Choroid plexus epithelial cell (primary cell): ENCODE measurements at regions not wholly inside any gene's neighbourhood (a gene's known extent, or its start where the extent isn't known, plus 50 kb on each side); places are given as distances from the start of the nearest gene placed in this dataset.

ENCODE experiments used
- DNase-seq: peaks from one replicate; pipeline ENCODE4 v3.0.0-alpha.2; 2010; ENCODE audit warnings: low read depth
- H3K4me3 ChIP-seq: 2 replicates; pipeline ENCODE4 v1.5.1; 2011; ENCODE audit warnings: low read depth, mild to moderate bottlenecking, control low read depth, low read length, moderate library complexity
- CTCF ChIP-seq: conservative IDR thresholded peaks from 2 replicates; pipeline ENCODE4 v1.5.1; 2011; ENCODE audit warnings: low read depth, mild to moderate bottlenecking, control low read depth, inconsistent platforms, low read length, moderate library complexity

DNA sequence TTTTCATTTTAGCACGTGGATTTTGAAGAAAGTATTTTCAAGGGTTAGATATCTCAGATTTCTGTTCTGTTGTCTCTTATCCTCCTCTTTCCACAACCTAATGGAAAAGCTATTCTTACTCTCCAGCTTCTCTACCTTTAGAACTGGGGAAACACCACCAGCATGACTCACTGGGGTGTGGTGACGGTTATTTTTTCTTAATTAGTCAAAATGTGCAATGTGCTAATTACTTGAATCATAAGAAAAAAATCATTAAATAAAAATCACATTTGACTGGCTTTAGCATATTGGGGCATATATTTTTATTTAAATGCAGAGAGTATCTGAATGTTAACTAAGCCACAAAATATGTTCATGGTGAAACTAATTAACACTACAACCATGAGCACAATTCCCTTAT lies 570.7 kb upstream of the AGTR1 start:
- DNase-seq: no peak
- no peak for TF ChIP-seq CTCF
- H3K4me3 ChIP-seq: no peak overlapping the region

DNA sequence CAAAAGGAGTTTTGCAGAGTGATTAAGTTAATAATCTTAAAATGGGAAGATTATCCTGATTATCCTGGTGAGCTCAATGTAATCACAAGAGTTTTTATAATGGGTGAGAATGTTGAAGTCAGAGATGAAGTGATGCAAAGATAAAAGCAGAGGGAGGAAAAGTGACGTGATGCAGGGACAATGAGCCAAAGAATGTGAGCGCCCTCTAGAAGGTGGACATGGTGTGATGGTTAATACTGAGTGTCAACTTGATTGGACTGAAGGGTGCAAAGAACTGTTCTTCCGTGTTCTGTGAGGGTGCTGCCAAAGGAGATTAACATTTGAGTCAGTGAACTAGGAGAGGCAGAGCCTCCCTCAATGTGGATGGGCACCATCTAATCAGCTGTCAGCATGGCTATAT lies 569.6 kb upstream of the AGTR1 start:
- no peak for DNase-seq
- no peak overlapping the region for H3K4me3 ChIP-seq
- no peak for TF ChIP-seq CTCF

- no peak overlapping the region for H3K4me3 ChIP-seq
- TF ChIP-seq CTCF: no peak
- peak; percentile 59 for DNase-seq
Observed at GRCh38 chr3:148131990-148132638, 565.6 kb upstream of the AGTR1 start.

- no peak for DNase-seq
- TF ChIP-seq CTCF: no peak
- H3K4me3 ChIP-seq: no peak overlapping the region
Observed at GRCh38 chr3:148136816-148137215, 560.9 kb upstream of the AGTR1 start.

GRCh38 chr3:148146241-148146640 lies 551.5 kb upstream of the AGTR1 start:
- H3K4me3 ChIP-seq: no peak overlapping the region
- DNase-seq: no peak
- TF ChIP-seq CTCF: no peak

DNA sequence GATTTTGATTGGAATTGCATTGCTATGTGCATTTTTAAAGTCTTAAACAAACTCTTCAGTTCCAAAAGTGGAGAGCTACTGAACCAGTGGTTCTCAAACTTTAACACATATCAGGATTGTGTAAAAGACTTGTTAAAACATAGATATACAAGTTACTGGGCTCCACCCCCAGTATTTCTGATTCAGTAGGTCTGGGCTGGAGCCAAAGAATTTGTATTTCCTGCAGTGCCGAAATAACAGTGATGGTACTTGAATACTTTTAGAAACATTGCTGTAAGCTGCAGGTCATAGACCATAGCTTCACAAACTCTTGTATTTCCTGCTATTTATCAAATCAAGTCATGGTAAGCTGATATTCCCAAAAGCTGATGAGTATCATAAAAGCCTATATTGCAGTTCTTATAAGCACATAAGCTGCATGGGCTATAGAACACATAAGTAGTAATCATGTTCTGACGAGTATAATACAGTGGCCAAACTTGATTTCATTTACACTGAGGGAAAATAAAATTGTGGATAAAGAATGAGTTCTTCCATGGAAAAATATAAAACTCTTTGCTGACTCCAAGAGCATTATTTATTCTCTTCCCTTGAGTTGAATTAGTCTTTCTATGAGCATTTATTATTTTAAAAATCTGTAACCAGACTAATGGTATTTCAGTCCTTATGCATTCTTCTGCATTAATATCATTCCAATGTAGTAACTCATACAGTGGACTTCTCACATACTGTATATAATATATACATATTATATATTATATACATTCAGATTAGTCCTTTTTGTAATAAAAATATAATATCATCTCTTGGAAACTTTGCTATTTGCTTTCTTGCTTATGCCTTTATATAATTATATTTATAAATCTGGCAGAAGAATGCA lies 550.5 kb upstream of the AGTR1 start:
- peak; percentile 95 for DNase-seq
- H3K4me3 ChIP-seq: no peak overlapping the region
- TF ChIP-seq CTCF: no peak
